HL-60/S4 treated with retinoic acid at 250 ng/mL for 4 days and 3 days (cell line): ENCODE measurements at regions not wholly inside any gene's neighbourhood (a gene's known extent, or its start where the extent isn't known, plus 50 kb on each side); places are given as distances from the start of the nearest gene placed in this dataset.
"Not testable (repeated sequence)": the region's sequence is repeated elsewhere in the genome, so short reads cannot be mapped to it uniquely, and the experiment has no call there.

ENCODE experiments used
- in situ Hi-C: fragments of 300-500 bp; cut with MboI; formaldehyde crosslinking; loops from 2 replicates; pipeline ENCODE4 v1.7.0; 2022; ENCODE audit warnings: low sequenced_read_pairs

DNA sequence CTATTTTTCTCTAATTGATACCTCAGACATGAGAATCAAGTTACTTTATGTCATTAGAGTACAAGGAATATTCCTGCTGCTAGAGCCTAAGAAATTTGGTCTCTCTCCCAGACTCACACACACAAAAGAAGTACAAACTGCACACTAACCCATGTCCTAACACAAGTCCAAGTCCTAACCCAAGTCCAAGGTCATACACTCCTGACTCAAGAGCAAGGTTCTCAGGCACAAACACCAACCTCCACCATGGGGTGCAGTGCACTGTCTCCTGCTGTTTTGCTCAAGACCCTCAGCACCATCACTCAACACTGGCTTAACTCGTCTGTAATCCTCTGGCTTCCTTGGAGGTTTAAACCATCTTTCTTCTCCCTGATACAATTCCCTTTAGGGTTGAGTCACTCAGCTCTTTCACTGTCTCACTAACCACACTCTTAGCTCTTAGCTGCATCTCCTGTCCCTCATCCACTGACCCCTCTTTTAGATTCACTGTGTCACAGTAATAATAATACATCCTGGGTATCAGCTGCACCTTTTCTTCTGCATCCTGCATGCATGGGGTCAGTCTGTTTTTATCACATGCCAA is 129.8 kb downstream of the BCL2L11 start:
- in situ Hi-C loops: no loop called here

DNA sequence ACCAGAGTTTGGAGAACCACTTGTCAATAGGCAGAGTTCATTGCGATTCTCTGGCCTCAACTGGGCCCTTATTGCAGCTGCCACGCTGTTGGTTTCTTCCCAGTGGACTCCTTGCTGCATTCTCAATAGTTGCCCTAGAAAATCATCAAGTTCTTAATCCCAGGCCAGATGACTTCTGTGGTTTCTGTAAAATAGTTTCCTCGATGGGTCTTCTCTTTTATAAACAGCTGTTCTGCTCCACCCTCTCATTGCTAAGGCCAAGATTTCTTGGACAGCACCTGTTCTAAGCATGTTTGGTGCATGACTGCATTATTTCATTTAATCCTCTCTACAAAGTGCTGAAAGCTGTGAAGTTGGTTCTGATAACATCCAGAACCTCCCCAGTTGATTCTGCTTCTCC is 131.0 kb downstream of the BCL2L11 start:
- in situ Hi-C loops: no loop called here

DNA sequence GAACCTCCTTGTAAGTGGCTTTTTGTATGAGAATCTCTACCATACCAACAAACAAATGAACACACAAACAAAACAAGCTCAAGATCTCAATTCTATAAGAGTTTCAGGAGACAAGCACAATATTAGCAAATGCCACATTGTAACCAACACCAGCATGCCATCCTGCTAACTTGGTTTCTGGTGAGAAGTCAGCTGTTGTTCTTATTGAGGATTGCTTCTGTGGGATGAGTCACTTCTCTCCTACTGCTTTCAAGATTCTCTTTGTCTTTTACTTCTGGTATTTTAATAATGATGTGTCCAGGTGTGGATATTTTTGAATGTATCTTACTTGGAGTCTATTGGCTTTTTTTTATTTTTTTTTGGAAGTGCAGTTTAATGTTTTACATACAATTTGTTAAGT is 131.7 kb downstream of the BCL2L11 start:
- in situ Hi-C loops: no loop called here

DNA sequence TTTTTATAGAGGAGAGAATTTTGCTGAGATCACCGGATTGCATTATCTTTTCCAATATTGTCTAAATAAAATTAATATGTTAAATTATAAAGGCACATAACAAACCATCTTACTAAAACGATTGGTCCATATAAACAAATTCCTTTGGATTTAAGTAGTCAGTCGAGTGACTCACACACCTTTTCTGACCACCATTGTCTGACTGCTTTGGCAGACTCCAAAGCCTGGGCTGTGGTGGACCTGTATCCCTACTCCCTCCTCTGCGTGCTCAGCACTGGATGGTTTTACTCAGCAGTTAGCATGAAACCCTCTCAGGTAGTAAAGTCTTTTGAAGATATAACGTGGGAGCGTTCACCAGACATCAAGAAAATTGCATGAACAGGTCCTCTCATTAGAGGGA is 134.2 kb downstream of the BCL2L11 start:
- in situ Hi-C loops: not testable (repeated sequence)

DNA sequence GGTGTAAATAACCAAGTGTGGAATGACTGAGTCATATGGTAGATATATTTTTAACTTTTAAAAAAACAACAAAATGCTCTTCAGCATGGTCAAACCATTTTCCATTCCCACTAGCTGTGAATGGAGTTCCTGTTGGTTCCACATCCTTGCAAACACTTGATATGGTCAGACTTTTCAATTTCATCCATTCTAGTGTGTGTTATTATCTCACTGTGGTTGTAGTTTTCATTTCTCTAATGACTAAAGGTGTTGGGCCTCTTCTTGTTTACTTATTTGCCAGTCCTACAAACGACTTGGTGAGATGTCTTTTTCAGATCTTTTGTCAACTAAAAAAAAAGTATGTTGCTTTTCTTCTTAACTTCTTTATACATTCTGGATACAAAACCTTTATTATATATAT is 135.9 kb downstream of the BCL2L11 start:
- in situ Hi-C loops: not testable (repeated sequence)

DNA sequence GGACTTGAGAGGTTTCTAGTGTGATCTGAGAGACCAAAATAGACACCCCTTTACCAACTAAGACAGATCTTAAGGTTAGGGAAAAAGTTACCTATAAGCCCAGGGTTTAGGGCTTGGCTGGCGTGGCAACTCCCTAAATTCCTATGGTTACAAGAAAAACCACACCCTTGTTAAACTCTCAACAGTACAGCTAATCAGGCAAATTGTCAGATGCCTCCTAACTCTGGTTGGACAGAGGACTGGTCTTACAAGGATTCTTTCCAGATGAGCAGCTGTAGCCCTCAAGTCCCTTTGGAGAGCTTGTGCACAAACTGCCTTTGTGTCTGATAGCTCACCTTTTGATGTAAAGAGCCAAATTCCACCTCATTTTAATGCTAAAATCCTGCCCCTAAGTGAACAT is 136.9 kb downstream of the BCL2L11 start:
- in situ Hi-C loops: not testable (repeated sequence)

DNA sequence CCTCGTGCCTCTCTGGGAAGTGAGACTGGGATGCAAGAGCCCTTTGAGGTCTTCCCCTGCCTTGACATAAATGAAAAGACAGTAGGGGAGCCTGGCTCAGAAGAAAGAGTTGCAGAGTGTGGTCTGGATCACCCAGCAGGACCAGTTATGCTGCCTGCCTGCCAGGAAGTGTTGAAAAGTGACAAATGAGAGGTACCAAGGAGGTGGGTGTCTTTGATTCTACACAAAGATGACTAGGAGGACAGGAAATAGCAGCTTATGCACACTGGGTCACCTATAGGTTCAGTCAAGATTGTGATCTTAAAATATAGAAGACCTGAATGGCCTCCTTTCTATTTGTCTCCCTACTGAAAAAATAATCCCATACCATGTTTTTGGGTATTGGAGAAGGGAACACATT is 137.6 kb downstream of the BCL2L11 start:
- in situ Hi-C loops: not testable (repeated sequence)

DNA sequence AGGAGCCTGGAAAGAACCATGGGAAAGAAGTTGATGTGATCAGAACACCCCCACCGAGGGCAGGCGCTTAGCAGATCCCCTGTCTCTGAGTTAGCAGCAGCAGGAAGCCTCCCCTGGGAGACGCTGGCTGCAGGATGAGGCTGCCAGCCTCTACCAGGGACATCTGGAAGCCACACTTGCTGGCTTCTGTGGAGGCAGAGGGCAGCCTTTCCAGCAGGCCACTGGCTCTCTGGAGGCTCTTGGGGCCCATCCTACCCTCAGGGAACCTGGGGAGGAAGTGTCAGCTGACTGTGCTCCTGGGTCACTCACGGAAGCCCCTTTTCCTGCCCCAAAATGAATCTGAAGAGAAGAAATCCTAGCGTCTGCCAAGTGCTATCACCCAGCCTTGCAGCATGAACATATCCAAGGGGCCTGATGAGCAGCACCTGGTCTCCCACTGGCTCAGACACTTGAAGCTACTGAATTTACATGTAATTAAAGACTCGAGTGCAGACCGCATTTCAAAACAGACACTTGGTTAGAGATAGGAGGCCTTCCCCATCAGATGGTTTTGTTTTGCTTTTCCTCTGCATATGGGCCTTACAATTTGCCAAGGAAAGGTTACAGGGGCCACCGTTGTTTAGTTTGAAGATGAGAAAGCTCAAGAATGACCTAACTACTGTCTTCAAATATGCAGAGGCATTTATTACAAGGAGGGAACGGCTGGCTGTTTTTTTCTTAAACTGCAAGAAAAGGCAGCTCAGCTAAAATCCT is 142.1 kb downstream of the BCL2L11 start:
- in situ Hi-C loops: not testable (repeated sequence)

DNA sequence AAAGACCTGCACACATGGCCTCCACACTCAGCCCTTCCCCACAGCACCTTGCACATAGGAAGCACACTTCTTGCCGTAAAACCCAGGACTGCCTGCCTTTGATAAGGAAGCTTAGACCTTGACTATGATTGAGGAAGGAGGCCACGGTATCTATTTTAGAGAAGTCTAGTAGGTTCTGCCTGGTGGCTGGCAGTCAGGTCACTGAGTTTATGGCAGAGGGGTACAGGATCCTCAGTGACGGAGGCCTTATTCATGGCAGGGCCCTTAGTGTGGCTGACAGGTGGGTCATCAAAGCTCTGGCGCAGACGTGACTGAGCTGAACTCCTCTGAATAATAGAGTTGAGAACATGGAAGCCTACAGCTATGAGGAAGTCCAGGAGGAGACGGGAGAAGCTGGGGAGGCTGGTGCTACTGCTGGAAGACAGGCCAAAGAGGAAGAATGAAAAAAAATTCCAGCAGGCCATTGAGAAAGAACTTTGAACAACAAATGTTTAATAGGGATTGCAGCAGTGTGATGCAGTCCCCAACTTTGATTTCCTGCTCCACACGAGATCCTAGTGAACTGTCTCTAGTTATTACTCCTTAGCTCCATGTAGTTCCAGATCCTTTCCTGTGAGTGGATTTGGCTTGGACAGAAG is 142.8 kb downstream of the BCL2L11 start:
- in situ Hi-C loops: not testable (repeated sequence)

DNA sequence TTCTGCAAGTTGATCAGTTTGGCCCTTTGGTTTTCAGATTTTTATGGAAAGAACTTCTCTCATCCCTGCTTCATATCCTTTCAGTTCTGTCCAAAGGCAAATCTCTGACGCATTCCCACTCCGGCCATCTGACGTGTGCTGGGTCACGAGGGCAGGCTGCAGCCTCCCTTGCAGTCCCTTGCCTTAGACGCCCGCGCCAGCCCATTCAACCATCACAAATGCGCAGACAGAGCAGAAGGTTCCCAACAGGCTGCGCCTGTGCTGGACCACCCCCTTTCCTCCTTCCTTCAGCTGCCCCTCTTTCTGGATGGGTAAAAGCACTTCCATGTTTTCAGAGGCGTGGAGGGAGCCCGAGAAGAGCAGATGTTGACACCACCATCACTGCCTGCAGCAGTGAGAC is 144.2 kb downstream of the BCL2L11 start:
- in situ Hi-C loops: not testable (repeated sequence)

DNA sequence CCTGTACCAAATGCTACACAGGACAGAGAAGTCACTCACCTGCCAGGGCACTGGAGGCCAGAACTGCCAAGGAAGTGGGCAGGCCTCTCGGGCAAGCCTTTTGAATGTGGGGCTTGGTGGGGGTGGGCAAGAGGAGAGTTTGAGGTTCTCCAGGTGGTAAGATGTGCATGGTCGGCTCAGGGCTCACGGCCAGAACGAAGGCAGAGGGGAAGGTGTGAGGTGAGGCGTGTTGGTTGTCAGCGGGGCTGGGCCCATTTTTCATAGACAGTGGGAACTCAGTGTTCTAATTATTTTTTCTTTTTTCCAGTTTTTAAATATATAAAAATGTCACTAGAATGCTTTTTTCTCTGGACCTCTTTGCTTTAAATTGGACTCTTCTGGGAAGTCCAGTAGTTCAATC is 145.8 kb downstream of the BCL2L11 start:
- in situ Hi-C loops: not testable (repeated sequence)

DNA sequence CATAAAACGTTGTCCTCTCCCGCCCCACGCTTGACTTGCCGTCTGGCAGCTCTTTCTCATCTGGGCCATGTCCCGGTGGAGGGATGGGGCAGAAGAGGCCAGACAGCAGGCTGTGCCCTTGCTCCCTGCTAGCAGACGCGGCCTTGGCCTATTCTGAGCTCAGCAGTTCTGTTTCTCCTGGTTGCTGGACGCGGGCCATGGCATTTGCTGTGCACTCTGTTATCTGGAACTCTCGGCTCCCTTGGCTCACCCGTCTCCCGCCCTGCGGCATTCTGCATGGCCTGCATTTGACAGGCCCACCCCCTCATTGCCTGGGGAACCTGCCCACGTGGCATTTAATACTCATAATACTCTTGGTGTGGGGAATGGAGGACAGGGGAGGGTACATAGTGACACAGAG is 146.3 kb downstream of the BCL2L11 start:
- in situ Hi-C loops: not testable (repeated sequence)

DNA sequence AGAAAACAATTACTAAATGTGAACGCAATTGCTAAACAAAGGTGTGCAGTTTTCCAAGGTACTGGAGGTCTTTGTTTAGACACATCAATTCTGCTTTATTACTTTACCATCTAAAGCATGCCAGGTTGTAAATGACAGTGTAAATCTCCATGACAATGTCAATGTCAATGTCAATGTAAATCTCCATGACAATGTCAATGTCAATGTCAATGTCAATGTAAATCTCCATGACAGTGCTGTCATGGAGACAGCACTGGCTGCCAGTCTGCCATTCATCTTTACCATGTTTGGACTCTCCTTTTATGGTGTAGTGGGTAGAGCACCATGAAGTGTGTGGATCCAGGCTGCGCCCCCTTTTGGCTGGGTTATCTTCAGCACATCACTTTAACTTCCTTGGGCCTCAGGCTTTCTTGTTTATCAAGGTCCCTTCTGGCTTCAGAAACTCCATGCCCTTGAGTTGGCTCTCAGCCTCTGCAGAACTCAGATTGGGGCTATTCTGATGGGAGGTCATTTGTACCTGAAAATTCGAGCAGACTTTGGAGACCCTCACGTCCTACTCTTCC is 149.1 kb downstream of the BCL2L11 start:
- in situ Hi-C loops: not testable (repeated sequence)

DNA sequence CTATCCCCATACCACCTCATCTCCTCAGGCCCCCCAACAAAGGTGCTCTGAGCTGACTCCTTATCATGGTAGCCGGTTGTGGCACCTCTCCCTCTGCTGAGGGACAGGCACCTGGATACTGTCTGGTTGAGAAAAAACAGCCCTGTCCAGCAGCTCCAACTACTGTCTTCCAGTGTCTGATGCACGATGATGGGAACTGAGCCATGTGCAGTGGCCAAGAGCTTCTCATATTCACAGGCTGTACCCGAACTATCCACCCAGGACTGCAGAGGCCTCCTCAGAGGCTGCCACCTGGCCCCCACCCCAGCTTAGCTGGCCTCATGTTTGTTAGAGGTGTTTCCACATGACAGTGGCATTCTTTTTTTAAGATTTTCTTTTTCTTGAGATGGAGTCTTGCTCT is 149.9 kb downstream of the BCL2L11 start:
- in situ Hi-C loops: not testable (repeated sequence)

DNA sequence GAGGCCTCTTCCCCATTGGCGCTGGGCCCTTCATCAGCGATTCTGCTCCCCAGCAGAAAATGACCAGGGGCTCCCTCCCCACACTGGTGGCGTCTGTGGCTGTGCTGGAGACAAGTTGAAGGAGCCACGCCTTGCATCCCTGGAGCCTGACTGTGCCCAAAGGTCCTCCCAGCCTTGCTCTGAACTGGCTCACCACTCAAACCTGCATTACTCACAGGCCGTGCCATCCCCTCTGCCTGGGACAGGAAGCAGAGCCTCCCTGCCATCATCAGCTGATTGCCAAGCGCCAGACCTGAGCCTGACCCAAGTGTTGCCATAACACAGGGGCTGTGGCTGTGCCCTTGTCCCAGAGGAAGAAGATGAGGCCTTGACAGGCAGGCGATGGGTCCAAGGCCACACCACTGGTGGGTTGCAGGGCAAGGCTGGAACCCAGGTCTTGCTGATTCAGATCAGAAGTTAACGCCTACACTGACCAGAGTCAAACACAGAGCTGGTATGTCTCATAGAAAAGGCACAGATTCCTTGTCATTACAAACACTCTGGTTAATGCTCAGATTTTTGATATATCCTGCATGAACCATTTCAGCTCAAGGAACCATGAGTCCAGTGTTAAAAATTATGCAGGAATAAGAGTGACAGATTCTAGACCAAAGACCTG is 151.1 kb downstream of the BCL2L11 start:
- in situ Hi-C loops: not testable (repeated sequence)

DNA sequence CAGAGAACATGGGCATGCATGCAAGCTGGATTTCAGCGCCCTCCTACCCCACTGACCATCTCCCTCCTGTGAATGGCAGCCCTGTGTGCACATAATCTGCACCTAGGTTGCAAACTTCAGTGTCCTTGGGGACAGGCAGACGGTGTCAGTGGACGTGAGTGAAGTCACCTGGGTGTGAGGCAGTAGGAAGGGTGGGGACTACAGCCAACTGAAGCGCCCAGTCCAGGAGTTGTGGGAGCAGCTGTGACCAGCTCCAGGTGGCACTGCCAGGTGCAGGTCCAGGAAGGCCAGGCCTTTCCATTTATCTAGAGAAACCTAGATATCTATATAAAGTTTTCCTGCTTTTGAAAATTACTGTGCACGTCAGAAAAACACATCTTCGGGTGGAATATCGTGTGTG is 152.3 kb downstream of the BCL2L11 start:
- in situ Hi-C loops: not testable (repeated sequence)

DNA sequence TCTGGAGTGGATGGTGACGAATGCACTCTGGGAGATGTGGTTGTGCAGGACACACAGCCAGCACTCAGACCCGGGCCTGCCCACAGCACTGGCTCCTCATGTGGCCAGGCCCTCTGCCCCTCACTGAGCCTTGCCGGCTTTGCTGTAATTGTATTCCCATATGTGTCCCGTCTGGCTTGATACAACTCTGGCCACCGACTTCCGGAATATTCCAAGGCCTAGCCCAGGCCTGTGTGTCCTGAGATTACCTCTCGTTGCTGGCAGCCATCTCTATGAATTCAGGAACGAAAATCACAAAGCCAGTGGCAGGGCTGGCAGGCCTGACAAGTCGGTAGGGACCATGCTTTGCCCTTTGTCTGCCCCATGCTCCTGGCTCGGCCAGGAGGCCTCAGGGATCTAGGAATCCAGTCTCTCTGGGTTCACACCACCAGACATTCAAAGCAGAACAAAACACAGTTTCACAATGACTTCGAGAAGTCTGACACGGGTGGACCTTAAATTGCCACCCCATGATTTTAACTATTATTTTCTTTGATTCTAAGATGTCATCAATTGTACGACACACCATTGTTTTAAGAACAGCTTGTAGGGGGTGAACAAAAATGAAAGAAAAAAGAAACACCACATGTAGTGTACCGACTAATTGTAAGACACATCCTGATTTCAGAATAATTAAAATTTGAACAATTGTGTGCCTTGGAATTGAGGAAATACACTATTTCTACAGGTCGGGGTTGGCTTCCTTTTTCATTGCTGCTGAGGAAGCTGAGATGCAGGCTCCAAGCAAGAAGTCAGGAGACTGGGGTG is 154.5 kb downstream of the BCL2L11 start:
- in situ Hi-C loops: not testable (repeated sequence)

DNA sequence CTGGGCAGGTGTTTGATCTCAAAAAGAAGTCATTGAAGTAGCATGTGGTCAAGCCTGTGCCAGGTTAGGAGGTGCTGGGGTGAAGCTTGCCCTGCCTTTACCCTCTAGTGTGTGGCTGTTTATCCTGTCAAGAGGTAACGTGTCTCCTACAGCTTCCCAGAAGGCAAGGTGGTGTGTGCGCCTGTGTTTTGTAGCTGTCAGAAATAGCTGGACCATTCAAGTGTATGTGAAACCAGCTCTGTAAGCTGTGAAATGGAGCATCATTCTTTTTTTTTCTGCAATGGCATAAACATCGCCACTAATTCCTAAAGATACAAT is 155.1 kb downstream of the BCL2L11 start:
- in situ Hi-C loops: not testable (repeated sequence)

DNA sequence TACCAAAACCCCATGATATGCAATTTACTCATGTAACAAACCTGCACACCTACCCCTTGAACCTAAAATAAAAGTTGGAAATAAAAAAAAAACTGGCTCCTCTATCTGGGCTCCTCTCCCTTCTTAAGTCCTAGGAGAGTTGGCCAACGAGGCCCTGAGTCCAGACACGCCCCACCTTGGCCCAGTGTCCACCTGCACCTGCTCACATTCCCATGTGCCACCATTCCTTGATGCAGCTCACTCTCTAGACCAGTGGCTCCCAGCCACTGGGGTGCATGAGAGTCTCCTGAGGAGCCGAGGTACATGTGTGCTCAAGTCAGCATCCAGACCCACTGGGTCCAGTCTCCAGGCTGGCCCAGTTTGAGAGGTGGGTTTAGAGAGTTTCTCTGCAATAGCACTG is 157.4 kb downstream of the BCL2L11 start:
- in situ Hi-C loops: not testable (repeated sequence)

DNA sequence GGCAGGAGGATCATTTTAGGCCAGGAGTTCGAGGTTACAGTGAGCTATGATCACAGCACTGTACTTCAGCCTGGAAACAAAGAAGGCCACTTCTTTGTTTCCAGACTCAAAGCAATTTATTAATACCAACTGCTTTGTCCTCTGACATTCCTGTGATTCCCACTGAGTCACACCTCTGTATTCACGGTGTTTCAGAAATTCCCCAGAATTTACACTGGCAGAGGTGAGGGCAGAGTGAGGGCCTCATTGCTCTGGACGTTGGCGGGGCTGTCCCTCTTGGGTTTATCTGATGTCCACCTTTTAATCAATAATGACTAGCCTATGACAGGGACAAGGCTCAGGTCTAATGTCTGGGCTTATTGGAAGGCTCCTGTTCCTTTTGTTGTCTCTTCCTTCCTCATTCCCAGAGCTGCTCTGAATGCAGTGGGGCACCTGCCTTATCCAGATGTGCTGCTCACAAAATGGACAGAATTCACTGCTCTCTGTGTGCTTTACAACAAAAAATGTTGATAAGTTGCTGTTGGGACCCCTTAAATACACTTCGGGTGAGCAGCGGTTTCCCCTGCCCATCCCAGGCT is 160.1 kb downstream of the BCL2L11 start:
- in situ Hi-C loops: not testable (repeated sequence)
